ELR (cell line): ENCODE measurements at regions not wholly inside any gene's neighbourhood (a gene's known extent, or its start where the extent isn't known, plus 50 kb on each side); places are given as distances from the start of the nearest gene placed in this dataset.
"Not testable (repeated sequence)": the region's sequence is repeated elsewhere in the genome, so short reads cannot be mapped to it uniquely, and the experiment has no call there.

Experiments used
- DNase-seq: peaks from one replicate; pipeline ENCODE4 v3.0.0-alpha.2; 2015; ENCODE audit warnings: low read depth

DNA sequence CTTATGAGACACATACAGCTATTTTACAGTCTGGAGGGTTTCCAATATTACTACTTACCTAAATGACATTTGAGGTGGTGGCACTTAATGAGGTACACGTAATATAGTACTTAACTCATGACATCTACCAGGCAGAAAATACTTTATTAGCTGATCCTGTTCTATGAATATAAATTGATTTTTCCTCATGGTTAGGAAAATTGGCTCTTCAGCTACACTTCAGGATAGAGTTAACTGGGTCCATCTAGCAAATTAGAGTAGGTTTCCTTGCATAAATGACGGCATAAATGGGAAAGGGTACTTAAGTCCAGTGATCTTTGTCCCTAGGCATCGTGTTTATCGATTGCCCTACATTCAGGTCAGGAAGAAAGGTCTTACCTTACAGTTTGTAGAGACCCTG lies 988.8 kb upstream of the TMPRSS15 start:
- DNase-seq, result no peak

DNA sequence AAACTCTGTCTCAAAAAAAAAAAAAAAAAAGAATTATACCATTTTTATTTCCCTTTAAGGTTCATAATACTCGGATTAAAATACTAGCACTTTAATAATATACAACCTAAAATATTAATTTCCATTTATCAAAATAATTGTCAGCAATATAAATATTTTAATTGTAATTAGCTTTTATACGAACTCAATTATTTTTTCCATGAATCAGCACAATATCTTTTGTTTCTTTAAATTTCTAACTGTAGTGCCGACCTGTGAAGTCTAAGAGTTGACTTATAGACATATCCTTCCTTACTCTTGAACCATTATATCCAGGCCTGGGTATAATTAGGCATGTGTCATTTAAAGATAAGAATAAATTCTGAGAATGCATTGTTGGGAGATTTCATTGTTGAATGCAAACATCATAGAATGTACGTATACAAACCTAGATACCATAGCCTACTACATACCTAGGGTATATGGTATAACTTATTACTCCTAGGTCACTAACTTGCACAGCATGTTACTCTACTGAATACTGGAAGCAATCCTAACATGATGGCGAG lies 996.7 kb upstream of the TMPRSS15 start:
- DNase-seq, result no peak

DNA sequence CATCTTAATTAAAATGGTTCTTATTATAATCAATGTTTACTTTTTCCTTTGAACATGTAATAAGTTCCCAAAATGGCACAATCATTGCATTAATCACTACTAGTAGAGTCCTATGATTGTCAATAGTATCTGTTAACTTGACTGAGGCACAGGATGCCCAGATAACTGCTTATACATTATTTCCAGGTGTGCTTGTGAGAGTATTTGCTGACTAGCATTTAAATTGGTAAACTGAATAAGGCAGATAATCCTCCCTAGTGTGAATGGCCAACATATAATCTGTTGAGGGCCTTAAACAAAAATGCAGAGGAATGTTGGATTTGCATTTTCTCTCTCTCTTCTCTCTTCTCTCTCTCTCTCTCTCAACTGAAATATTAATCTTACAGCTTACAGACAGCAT lies 999.3 kb upstream of the TMPRSS15 start:
- DNase-seq, result no peak

DNA sequence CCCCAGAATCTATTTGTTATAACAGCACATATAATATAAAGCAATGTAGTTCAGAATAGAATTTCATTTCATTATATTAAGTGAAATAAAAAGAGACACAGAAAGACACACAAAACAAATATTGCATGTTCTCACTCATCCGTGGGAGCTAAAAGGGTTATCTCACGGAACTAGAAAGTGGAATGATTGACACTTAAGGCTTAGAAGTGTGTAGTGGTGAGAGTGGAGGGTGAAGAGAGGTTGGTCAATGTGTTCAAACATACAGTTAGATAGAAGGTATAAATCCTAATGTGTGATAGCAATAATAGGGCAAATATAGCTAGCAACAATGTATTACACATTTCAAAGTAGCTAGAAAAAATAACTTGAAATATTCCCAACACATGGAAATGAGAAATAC lies 1001.7 kb upstream of the TMPRSS15 start:
- DNase-seq, result no peak

DNA sequence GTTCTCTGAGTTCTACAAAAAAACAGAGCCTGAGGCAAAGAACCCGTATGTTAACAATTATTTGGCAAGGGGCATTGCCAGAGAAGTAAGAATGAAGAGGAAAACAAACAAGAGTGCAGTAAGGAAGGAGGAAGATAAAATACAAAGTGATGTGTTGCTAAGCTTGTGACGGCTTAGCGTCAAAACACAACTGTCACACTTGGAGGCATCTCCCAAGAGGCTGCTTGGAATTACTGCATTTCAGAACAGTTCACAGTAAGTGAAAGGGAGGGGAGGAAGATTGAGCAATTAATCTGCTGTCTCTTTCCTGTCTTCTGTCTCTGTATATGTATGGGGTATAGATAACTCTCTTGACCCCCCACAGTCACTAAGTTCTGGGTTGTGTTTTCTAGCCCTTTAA lies 1017.0 kb upstream of the TMPRSS15 start:
- DNase-seq, result no peak

DNA sequence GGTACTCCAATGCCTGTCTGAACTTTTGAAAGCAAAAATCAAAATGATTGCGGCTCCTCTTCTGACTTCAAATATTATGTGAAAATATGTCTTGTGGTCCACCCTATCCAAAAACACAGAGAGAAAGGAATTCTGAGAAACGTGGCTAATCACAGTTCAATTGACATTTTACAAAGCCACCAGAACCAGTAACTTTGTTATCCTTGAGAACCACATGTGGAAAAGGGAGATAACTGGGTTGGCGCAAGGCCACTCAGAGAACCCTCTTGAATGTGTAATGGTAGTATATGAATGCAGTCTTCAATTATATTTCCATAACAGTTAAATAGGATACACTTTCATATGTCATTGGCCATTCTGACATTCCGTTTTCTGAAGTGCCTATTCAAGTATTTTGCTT lies 1030.0 kb upstream of the TMPRSS15 start:
- no peak for DNase-seq

DNA sequence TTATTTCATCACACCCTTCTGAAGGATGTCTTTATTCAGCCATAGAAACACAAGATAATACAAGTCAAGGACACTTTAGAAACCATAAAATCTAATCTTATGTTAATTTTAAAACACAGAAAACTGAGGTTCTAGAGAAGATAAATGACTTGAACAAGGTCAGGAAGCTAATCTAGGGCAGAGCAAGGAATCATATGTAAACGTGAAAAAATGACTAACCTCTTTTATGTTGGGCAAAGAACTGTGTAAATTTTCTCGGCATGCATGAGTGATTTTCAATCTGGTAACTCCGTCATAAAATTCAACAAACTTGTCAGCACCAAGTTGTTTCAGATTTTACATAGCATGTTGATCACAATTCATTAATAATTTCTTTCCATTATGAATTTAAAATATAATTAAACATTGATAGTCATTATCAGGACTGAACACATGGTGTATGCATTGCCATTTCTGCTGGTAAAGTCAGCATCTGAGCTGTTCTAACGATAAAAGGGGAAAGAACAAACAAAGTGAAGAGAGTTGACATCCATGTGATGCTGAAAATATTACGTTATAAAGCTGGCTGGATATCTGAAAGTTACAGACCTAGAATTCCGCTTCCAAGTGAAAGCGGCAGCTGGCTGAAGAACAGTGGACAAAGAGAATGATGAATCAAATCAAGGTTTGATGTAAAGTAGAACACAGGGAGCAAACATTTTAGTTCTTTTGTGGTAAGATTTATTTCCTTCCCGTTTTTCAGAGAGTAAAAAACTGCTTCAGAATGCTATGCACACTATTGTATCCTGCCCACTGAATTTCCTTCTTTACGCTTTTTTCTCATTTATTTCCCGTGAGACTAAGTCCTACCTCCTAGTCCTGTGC lies 1037.4 kb upstream of the TMPRSS15 start:
- DNase-seq, result no peak

DNA sequence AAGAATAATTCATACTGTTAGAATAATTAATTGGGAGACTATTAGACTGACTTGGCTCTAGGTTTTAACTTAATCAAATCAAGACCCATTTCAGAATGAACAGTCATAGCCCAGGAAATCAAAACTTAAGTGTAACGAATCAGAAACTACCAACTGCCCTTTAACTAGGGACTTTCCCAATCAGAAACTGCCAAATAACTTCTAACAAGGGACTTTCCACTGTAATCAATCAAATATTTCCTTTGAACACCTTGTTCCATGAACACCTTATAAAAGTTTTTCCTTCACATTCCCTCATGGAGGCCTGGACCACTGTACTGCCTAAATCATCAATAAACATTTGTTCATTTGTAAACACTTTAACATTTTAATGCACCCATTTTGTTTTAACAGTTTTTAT lies 1054.7 kb upstream of the TMPRSS15 start:
- no peak for DNase-seq

DNA sequence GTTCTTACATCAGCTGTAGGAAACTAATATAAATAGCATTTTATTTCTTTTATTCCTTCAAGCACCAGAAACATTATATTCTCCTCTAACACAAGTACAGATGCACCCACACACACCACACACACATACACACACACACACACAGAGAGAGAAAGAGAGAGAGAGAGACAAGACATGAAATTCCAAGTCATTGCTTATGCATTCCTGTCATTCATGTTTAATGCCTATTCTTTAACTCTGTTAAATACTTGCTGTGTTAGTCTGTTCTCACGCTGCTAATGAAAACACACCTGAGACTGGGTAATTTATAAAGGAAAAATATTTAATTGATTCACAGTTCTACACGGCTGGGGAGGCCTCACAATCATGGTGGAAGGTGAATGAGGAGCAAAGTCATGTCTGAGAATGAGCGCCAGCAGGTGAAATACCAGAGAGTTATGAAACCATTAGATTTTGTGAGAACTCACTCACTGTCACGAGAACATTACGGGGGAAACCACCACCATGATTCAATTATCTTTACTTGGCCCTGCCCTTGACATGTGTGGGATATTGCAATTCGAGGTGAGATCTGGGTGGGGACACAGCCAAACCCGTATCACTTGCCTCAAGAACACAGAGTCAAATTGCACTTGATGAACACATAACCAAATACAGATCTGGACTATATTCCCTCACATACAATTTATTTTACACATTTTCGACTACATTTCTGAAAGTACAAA lies 1058.1 kb upstream of the TMPRSS15 start:
- no peak for DNase-seq

DNA sequence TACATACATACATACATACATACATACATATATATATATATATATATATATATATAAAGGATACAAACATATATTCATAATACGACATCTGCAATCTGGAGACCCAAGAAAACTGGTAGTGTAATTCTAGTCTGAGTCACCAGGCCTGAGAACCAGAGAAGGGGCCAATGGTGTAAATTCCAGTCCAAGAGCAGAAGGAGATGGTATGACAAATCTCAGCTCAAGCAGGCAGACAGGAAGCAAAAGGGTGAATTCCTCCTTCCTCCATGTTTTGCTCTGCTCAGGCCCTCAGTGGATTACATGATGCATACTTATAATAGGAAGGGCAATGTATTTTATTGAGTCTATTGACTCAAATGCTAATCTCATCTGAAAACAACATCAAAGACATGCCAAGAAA lies 1060.4 kb upstream of the TMPRSS15 start:
- DNase-seq, result no peak

DNA sequence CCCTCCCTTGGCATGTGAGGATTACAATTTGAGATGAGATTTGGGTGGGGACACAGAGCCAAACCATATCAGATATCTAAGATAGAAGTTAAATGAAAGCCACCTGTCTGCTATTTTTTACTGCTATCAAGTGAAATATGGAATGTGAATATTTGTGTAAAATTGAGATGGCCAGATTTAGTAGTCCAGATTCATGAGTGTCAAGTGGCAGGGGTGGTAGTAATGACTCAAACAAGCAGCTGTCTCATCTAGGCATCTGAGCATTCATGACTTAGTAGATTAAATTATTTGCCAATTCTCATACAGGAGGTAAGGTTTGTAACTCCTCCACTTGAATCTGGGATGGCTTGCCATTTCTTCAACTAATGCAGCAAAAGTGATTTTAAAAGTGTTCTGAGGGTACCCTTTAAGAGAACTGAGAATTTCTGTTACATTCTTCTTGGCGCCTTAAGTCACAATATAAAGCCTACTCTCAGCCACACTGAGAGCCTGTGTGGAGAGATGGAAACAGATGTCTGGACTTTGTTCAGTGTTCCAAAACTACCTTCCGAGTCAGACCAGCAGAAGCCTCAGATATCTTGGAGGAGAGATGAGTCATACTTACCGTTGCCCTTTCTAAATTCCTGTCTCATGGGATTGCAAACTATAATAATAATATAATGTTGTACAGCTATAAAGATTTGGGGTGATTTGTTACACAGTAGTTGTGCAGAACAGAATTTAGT lies 1065.6 kb upstream of the TMPRSS15 start:
- no peak for DNase-seq

DNA sequence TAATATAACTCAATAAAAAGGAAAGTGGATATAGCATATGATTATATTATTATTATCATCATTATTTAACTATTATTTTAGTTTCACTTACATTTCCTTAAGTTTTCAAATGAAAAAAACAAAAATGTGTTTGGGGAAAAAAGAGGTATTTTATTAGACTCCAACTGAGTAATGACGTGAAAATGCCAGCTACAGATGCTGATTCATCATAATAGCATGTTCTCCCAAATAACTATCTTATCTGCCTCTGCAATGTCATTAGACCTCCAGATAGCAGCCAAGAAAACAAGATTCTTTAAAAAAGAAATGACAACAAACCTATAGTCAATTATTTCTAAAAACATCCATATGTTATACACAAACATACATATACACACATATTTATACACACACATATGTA lies 1071.9 kb upstream of the TMPRSS15 start:
- DNase-seq, result no peak

DNA sequence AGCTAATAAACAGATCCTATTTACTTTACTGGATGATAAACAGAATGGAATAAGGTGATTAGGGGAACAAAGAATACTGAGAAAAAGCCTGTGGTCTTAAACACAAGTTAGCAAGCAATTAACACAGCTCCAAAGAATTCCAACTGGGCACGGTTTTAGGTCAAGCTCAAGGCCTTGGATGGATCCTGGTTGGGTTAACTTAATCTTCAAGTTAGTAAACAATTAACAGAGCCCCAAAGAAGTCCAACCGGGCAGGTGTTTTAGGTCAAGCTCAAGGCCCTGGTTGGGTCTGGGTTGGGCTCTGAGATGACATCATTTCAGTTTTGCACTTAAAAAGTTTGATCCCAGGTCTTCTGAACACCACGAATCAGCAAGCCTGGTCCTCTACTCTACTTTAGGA lies 1086.3 kb upstream of the TMPRSS15 start:
- DNase-seq, result no peak

DNA sequence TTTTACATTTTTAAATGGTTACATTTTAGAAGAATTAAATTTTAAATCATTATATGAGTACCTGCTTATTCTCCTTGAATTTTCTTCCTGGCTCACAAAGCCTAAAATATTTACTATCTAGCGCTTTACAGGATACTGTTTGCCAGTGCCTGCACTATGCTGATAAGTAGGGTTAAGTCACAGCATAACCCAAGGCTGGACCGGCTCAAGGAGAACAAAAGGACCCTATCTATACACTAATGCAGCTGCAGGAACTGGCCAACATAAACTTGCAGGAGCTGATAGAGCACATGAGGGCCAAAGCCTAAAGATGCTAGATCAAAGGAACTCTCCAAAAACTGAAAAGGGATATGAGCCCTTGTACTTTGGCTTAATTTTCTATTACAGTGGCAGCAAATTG lies 1086.9 kb upstream of the TMPRSS15 start:
- no peak for DNase-seq

DNA sequence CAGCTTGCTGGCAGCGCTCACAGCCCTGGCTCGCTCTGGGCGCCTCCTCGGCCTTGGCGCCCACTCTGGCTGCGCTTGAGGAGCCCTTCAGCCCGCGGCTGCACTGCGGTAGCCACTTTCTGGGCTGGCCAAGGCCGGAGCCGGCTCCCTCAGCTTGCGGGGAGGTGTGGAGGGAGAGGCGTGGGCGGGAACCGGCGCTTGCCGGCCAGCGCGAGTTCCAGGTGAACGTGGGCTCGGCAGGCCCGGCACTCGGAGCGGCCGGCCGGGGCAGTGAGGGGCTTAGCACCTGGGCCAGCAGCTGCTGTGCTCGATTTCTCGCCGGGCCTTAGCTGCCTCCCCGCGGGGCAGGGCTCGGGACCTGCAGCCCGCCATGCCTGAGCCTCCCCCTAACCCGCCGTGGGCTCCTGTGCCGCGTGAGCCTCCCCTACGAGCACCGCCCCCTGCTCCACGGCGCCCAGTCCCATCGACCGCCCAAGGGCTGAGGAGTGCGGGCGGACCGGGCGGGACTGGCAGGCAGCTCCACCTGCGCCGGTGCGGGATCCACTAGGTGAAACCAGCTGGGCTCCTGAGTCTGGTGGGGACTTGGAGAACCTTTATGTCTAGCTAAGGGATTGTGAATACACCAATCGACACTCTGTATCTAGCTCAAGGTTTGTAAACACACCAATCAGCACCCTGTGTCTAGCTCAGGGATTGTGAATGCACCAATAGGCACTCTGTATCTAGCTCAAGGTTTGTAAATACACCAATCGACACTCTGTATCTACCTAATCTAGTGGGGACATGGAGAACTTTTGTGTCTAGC lies 1090.1 kb upstream of the TMPRSS15 start:
- not testable (repeated sequence) for DNase-seq

DNA sequence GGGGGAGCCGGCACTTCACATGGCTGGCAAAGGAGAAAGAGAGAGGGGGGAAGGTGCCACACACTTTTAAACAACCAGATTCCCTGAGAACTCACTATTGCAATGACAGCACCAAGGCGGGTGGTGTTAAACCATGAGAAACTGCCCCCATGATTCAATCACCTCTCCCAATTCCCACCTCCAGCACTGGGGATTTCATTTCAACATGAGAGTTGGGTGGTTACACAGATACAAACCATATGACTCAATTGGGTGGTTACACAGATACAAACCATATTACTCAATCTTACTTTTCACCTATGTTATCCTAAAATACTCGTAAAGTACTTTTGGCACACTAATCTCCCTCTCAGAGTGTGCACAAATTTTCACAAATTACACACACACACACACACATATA lies 1097.5 kb upstream of the TMPRSS15 start:
- DNase-seq, result no peak

DNA sequence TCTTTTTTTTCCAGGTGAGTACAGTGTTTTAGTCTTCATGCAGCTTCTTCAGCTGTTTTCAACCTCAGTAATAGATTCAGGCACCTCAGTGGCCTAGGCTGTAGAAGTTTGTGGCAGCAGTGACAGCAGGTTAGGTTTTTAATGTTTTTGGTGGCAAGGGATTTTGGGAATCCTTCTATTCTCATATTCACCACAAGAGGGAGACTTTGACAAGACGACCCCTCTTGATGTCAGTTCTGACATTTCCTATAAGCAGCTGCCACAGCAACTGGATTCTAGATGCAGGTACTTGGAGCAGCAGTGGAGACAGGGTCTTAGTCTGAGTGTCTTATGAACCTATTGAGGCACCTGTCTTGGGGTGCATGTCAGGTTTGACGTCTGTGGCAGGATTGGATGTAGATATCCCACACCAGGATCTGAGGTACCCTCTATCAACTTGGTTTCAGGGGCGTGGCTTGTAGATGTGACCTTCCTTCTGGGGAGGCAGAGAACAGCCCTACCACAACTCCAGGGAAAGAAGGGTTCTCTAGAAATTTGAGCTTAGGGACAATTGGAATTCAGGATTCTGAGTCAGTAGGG lies 1104.2 kb upstream of the TMPRSS15 start:
- peak; percentile 0 for DNase-seq

DNA sequence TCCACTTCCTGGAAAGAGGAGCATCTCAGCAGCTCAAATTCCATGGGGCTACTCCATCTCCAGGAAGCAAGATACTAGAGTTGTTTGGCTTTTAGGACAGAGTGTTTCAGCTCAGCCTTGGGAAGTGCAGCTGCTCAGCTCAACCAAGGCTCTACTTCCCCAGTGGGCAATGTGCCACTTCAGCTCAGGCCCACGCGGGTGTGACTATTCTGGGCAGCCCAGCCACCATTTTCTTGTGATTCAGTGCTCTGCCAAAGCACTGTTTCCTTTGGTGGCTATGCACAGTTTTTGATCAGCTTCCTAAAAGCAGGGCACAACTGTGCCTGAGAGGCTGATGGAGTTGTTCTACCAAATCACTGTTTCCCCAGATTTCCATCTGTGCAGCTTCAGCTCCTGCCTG lies 1104.9 kb upstream of the TMPRSS15 start:
- no peak for DNase-seq

DNA sequence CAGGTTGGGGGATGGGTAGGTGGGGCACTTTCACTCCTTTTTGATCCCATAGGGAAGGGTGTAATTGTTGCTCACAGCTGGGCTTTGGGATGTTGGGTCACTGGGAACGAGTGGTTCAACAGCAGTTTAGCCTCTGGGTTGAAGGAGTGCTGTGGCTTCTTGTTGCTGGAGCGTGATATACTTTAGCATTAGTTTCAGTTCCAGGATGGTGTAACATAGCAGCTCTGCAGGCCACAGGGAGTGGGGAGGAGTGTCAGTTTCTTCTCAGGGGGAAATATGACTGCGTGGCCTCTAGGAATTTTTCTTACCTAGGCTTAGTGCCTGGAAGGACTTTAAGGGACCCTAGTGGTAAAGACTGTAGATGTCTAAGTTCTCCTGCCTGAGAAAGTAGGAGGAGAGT lies 1105.3 kb upstream of the TMPRSS15 start:
- DNase-seq, result no peak

DNA sequence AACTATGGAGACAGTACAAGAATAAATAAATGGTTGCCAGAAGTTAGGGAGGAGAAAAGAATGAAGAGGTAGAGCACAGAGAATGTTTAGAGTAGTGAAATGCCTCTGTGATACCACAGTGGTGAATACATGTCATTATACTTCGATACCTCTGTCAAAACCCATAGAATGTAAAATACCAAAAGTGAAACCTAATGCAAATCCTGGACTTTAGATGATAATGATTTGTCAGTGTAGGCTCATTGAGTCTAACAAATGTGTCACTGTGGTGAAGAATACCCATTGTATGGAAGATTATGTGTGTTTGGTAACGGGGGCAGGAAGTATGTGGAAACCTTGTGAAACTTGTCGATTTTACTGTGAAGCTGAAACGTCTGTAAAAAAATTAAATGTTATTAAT lies 1106.5 kb upstream of the TMPRSS15 start:
- DNase-seq, result no peak

DNA sequence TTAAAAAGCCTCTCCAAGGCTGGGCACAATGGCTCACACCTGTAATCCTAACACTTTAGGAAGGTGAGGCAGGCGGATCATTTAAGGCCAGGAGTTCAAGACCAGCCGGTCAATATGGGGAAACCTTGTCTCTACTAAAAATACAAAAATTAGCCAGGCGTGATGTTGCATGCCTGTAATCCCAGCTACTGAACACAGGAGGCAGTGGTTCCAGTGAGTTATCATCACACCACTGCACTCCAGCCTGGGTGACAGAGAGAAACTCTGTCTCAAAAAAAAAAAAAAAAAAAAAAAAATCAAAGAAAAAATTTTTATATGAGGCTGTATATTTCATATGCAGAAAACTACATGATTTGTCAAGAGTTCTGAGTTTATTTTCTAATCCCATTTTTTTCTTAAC lies 1107.1 kb upstream of the TMPRSS15 start:
- DNase-seq, result no peak
